Keratinocyte (primary cell): ENCODE measurements at regions not wholly inside any gene's neighbourhood (a gene's known extent, or its start where the extent isn't known, plus 50 kb on each side); places are given as distances from the start of the nearest gene placed in this dataset.

Experiments used
- DNase-seq: peaks from one replicate; pipeline ENCODE4 v3.0.0-alpha.2; 2011; ENCODE audit warnings: low read depth, missing footprints, low spot score
- FAIRE-seq: peaks from 2 replicates; lab custom pipeline; 2011; peaks lifted over from hg19 to GRCh38; lab: Jason Lieb, UNC
- H2AFZ ChIP-seq: 2 replicates; pipeline ENCODE4 v1.6.0; 2012; ENCODE audit warnings: low read length, control low read depth, inconsistent platforms; ENCODE audit not compliant: control insufficient read depth
- H3K27ac ChIP-seq: 2 replicates; pipeline ENCODE4 v1.5.1; 2011; ENCODE audit warnings: low read length; ENCODE audit not compliant: control insufficient read depth, insufficient read depth
- H3K27me3 ChIP-seq: 3 replicates; pipeline ENCODE4 v1.6.0; 2011; ENCODE audit warnings: low read length; ENCODE audit not compliant: control insufficient read depth, insufficient read depth; ENCODE audit errors: extremely low read depth
- H3K36me3 ChIP-seq, 2 experiments: 2 replicates in 1 of 2; 3 replicates in 1 of 2; pipeline ENCODE4 v1.5.1; 2011; ENCODE audit warnings: low read length in 2 of 2, mild to moderate bottlenecking in 1 of 2; ENCODE audit not compliant: control insufficient read depth in 2 of 2, insufficient read depth in 2 of 2; ENCODE audit errors: extremely low read depth in 1 of 2
- H3K4me1 ChIP-seq: 3 replicates; pipeline ENCODE4 v1.5.1; 2011; ENCODE audit warnings: low read length; ENCODE audit not compliant: control insufficient read depth, insufficient read depth; ENCODE audit errors: extremely low read depth
- H3K4me2 ChIP-seq: 3 replicates; pipeline ENCODE4 v1.6.0; 2011; ENCODE audit warnings: low read depth, low read length; ENCODE audit not compliant: control insufficient read depth, insufficient read depth; ENCODE audit errors: extremely low read depth
- H3K4me3 ChIP-seq, 3 experiments: fragments of 200-600 bp in 1 of 3; sonication (generic) in 1 of 3; 2 replicates in 2 of 3; 3 replicates in 1 of 3; pipeline ENCODE4 v1.5.1; 2011 to 2016; ENCODE audit warnings: low read length in 3 of 3, mild to moderate bottlenecking in 3 of 3, control low read depth in 2 of 3, inconsistent platforms in 1 of 3, low read depth in 1 of 3, mixed read lengths in 1 of 3, mixed run types in 1 of 3, moderate library complexity in 1 of 3; ENCODE audit not compliant: control insufficient read depth in 2 of 3, insufficient read depth in 2 of 3; ENCODE audit errors: extremely low read depth in 1 of 3
- H3K79me2 ChIP-seq: 2 replicates; pipeline ENCODE4 v1.6.0; 2012; ENCODE audit warnings: low read length; ENCODE audit not compliant: control insufficient read depth, insufficient read depth
- H3K9ac ChIP-seq: 3 replicates; pipeline ENCODE4 v1.6.0; 2011; ENCODE audit warnings: low read length; ENCODE audit not compliant: control insufficient read depth, insufficient read depth; ENCODE audit errors: extremely low read depth
- H3K9me1 ChIP-seq: 3 replicates; pipeline ENCODE4 v1.6.0; 2011; ENCODE audit warnings: low read length; ENCODE audit not compliant: control insufficient read depth, insufficient read depth; ENCODE audit errors: extremely low read depth
- H3K9me3 ChIP-seq: 2 replicates; pipeline ENCODE4 v1.5.1; 2012; ENCODE audit warnings: low read depth, low read length; ENCODE audit not compliant: control insufficient read depth
- H4K20me1 ChIP-seq: 3 replicates; pipeline ENCODE4 v1.6.0; 2011; ENCODE audit warnings: low read length; ENCODE audit not compliant: control insufficient read depth, insufficient read depth; ENCODE audit errors: extremely low read depth
- EZH2 ChIP-seq: IDR thresholded peaks from one replicate; pipeline ENCODE4 v1.6.1; 2012; ENCODE audit warnings: inconsistent platforms, mild to moderate bottlenecking, low read length, moderate library complexity
- dilution Hi-C: fragments of 300-500 bp; cut with MboI; formaldehyde crosslinking; loops from one replicate; pipeline ENCODE4 v1.7.0; 2020; ENCODE audit warnings: low sequenced_read_pairs; ENCODE audit not compliant: extremely low pct_ligation_motif_present
- TF ChIP-seq, protein P1 (sequence below), 3 experiments: IDR thresholded peaks in 1 of 3; conservative IDR thresholded peaks in 1 of 3; optimal IDR thresholded peaks in 1 of 3; 2 replicates in 2 of 3; 3 replicates in 1 of 3; pipeline versions ENCODE3 to v1.5.1; 2011; ENCODE audit warnings: low read length in 3 of 3, mild to moderate bottlenecking in 3 of 3, moderate library complexity in 2 of 3, control low read depth in 1 of 3, inconsistent platforms in 1 of 3; ENCODE audit not compliant: insufficient read depth in 2 of 3; ENCODE audit errors: extremely low read depth in 1 of 3

DNA sequence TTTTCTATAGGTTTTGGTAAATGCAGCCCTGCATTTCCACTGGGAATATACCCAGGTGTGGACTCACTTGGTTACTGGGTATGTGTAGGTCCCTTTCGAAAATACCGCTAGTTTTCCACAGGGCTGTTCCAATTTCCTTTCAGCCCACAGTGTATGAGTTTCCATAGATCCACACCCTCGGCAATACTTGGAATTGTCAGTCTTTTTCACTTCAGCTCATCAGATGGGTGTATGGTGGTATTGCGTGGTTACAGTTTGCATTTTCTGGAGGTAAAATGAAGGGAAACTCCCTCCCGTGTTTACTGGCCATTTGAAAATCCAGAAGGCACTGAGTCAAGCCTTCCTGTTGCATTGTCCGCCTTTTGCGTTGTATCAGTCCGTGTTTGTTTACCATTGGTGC, 453.6 kb downstream of the CDH26 start:
- dilution Hi-C loops, result no loop called here
- Histone ChIP-seq H3K4me1 (no peaks in the 10 kb centered on the region), H3K9me1 (no peaks in the 10 kb centered on the region), H3K9me3 (no peaks in the 10 kb centered on the region), H4K20me1 (no peaks in the 10 kb centered on the region), H3K27ac (no peak overlapping the region), H3K27me3 (no peaks in the 10 kb centered on the region), H3K4me2 (no peak overlapping the region), H3K4me3 (no peak overlapping the region), H3K9ac (no peak overlapping the region), H3K79me2 (no peaks in the 10 kb centered on the region), H3K36me3 (no peaks in the 10 kb centered on the region), H2AFZ (no peak overlapping the region)
- DNase-seq, result no peak
- TF ChIP-seq, protein P1, sequence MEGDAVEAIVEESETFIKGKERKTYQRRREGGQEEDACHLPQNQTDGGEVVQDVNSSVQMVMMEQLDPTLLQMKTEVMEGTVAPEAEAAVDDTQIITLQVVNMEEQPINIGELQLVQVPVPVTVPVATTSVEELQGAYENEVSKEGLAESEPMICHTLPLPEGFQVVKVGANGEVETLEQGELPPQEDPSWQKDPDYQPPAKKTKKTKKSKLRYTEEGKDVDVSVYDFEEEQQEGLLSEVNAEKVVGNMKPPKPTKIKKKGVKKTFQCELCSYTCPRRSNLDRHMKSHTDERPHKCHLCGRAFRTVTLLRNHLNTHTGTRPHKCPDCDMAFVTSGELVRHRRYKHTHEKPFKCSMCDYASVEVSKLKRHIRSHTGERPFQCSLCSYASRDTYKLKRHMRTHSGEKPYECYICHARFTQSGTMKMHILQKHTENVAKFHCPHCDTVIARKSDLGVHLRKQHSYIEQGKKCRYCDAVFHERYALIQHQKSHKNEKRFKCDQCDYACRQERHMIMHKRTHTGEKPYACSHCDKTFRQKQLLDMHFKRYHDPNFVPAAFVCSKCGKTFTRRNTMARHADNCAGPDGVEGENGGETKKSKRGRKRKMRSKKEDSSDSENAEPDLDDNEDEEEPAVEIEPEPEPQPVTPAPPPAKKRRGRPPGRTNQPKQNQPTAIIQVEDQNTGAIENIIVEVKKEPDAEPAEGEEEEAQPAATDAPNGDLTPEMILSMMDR (optimal IDR thresholded peaks at IDR 0.05 in 1 of 3, IDR thresholded peaks at IDR 0.05 in 1 of 3, conservative IDR thresholded peaks at IDR 0.05 in 1 of 3; ENCODE audit: extremely low read depth in 1 of 3, insufficient read depth in 2 of 3, low read length in 3 of 3), result no peak
- no peak for TF ChIP-seq EZH2
- FAIRE-seq, result no peak

DNA sequence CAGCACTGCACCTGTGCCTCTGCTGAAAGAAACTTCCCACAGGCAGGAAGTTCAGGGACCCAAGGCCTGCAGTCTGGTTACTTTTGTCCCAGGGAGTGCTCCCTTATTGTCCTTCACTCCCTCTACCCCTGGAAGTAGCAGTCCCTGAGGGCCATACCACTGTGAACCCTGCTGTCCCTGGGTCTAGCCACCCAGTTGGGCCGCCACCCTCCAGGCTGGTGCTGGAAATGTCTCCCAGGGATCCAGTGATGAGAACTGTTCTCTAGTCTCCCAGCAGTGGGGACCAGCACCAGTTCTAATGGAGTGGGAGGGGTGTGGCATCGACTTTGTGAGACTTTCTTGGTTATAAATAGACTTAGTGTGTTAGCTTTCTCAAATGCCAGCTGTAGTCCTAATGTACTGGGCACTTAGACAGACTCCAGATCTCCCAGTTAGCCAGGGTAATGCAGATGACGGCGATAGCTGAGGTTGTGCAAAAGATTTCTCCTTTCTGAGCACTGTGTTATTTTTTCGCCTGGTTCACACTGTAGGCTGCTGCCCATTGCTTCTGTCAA, 462.5 kb downstream of the CDH26 start:
- Histone ChIP-seq H3K4me2 (no peak overlapping the region), H3K27me3 (no peaks in the 10 kb centered on the region)
- dilution Hi-C loops, result no loop called here

More for the DNA sequence above, 462.5 kb downstream of the CDH26 start:
- no peaks in the 10 kb centered on the region for H3K9me3 ChIP-seq
- H3K9ac ChIP-seq, result no peak overlapping the region
- no peak for FAIRE-seq
- TF ChIP-seq, protein P1 (optimal IDR thresholded peaks at IDR 0.05 in 1 of 3, IDR thresholded peaks at IDR 0.05 in 1 of 3, conservative IDR thresholded peaks at IDR 0.05 in 1 of 3; ENCODE audit: extremely low read depth in 1 of 3, insufficient read depth in 2 of 3, low read length in 3 of 3), result no peak
- no peak for TF ChIP-seq EZH2
- no peaks in the 10 kb centered on the region for H4K20me1 ChIP-seq
- no peaks in the 10 kb centered on the region for H3K4me1 ChIP-seq
- no peaks in the 10 kb centered on the region for H3K36me3 ChIP-seq
- no peak for DNase-seq
- no peak overlapping the region for H3K4me3 ChIP-seq
- H3K79me2 ChIP-seq, result no peaks in the 10 kb centered on the region
- H2AFZ ChIP-seq, result no peak overlapping the region
- H3K27ac ChIP-seq, result no peak overlapping the region
- H3K9me1 ChIP-seq, result no peaks in the 10 kb centered on the region
